HG03558 (cell line): ENCODE measurements at regions not wholly inside any gene's neighbourhood (a gene's known extent, or its start where the extent isn't known, plus 50 kb on each side); places are given as distances from the start of the nearest gene placed in this dataset.

Experiments
- ATAC-seq: cut with Tn5 transposase; IDR thresholded peaks from one replicate; pipeline ENCODE4 v1.9.1; 2021; ENCODE audit warnings: moderate number of reproducible peaks; ENCODE audit not compliant: unreplicated experiment; ENCODE audit errors: extremely low read depth

DNA sequence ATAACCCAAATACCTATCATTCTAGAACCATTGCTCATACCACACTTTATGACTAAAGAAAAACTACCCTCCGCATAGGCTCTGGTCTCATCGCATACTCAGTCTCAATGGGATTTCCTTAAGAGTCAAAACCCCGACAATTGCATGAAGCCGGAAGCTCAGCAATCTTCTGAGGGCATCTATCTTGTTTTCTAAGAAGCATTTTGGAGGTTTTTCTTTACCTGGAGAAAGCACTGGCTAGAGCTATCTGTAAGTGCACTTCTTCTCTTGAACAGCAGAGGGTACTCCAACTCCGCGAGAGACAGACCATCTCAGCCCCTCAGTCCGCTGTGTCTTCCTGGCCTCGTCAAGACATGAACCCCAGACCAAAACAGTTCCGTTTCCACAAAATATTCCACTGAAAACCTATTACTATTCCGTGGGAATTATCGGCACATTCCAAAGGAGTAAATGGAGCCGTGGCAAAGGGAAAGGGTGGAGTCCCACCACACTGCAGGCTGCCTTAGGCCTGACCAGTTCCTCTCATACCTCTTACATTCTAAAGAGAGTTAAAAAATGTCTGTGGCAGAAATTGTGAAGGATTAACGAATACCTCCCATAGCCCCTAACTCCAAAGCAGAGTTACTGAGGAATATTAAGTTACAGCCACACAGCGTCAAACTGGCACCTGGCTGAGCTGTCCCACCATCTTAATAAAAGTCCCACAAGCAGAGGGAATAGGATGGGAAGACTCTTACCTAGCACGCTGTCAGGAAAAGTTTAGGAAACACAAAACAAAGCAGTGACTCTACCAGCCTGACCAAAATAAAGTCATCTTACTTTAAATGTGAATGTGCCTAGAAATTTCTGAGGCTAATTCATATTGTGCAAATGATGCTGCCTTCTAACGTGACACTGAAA is 325.6 kb upstream of the VRK2 start:
- peak; percentile 98 for ATAC-seq

DNA sequence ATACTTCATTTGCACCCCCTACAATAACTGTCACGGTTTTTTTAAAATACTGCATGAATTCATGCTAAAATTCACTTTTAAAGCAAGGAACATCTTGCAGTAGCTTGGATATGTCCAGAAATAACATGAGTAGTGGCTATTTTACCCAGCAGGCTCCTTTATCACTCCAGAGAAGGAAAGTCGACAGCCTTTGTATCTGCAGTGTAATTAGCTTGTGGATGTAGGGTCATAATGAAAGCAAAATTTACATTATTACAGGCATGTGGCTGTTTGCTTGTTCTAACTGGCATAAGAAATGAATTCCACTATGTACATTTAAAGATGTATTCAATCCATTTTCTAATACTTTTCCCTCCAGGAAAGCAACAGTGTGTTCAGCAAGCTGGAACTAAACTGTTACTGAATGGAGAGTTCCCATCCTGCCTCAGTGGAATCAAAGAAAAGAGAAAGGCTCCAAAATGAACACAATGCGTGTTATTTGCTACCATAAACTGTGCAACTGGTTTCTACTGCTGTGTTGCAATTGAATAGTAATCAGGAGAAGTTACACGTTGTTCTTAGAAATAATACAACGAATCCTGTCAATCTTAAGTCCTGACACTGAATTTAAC is 321.2 kb upstream of the VRK2 start:
- no peak for ATAC-seq

DNA sequence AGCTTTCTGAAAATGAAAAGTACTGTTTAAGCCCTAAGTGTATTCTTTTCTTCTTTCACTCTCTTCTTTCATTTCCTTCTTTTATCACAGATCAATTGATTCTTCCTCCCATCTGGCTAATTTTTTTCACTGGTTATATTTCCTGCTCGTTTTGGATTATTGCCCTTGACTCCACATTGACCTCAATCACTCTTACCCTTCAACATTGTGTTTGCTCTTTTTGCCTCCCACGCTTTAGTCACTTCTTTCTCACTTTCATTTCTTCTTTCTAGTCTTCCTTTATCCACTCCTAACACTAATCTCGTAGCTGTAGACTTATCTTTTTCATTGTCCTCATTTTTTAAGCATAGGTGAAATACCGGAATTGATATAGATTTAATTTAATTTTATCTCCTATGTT is 320.3 kb upstream of the VRK2 start:
- no peak for ATAC-seq

DNA sequence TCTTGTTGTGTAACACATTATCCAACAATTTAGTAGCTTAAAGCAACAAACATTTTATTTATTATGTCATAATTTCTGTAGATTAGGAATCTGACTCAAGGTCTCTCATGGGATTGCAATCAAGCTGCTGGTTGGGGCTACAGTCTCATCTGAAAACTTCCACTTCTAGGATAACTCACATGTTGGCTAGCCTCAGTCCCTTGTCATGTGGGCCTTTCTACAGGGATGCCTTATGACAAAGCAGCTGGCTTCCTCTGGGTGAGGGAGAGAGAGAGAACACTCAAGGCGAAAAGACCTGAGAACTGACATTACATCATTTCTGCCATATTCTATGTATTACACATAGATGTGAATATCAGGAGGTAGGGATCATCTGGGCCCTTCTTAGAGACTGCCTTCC is 317.9 kb upstream of the VRK2 start:
- ATAC-seq, result no peak

DNA sequence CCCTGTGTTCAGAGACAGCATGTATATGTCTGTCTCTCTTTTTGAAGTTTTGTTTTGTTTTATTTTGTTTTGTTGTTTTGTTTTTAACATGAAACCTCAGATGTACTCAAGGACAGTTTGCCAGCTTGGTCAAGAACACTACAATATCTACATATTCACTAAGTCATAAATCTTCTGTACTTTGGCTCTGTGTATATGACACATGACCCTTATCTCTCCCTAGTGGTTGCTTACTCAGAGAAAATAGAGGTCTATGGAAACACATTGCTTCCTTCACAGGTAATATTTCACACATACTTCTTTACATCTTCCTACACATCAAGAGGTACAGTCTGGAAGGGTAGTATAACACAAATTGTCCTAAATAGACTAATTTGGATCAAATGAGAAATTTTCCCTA is 312.6 kb upstream of the VRK2 start:
- no peak for ATAC-seq

DNA sequence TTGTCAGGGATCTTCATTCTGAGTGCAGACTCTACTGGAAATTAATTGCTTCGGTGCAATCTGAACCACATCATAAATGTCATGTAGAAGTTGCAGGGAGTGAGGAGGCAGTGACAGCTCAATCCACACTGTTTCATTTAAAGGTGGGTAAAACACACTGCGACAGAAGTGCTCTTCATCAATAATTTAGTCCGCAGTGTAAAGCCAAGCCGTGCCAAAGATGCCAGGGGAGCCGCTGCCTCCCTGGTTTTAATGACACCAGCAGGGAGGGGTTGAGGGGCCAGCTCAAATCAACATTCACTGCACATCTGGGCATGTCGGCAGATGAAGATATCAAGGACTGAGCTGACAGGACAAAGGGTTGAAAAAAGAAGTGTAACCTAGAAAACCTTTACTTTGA is 305.7 kb upstream of the VRK2 start:
- no peak for ATAC-seq

DNA sequence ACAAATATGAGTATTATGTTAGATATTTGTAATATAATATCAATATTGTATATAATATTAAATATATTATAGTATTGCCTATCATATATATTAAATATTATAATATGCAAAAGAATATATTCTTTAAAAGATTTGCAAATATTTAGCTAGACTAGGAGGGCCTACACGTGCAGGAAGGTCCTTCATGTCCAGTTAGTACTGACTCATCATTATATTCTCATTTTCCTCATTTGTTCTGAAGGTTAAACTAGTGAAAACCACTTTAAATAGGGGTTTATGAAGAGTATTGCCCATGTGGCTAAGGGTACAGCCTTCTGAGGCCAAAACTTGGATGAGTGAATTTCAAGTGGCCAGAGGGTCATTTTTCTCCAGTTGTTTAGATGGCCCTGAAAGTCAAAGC is 293.0 kb upstream of the VRK2 start:
- ATAC-seq, result no peak

DNA sequence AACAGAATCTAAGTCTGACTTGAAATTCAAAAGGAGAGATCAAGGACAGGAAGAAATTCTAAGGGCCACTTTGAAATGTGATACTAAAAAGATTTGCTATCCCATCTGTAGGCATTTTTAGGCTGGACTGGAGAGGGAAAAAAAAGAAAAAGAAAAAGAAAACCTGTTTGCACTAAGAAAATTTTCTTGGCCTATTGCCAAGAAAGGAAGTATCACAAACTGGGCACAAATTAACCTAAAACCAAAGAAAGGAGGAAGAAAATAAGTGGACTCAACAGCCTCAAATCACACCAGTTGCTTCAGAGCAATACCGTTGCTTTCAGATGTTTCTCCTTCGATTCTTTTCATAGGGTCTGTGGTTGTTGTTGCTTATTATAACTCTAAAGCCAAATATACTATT is 287.9 kb upstream of the VRK2 start:
- no peak for ATAC-seq

DNA sequence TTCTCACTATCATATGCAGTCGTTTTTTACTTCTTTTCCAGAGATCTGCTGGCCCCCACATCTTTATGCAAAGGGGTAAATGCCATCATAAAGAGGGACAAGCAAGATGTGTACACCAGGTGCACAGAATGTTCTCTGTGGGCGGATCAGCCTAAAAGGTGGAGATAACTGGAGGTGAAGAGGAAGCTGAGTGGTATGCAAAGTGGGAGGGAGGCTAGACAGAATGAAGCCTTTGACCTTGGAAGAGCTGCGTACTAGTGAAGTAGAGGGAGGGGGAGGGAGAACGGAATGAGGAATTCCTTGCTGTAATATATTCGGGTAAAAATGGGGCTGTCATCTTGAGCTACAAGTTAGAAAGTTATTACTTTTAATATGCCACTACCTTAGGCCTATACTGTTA is 287.5 kb upstream of the VRK2 start:
- ATAC-seq, result no peak

DNA sequence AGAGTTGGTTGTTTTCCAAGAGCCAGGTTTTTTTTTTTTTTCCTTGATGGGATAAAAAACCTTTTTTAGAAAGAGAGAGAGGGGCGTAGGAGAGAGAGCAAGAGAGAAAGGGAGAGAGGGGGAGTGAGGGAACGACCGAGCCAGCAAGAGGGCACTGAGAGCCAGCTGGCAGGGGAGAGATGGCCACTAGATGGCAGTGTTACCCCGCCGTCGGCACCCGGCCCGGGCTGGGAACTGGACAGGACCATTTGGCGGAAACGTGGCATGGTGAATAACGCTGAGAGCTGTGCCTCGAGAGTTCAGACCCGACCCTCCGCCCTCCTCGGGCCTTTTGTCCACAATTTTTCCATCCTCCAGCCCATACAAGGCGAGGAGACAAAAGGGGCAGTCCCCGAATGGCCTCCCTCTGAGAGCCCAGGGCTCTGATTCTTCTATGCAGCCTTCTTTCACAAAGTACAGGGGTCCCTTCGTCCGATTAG is 286.7 kb upstream of the VRK2 start:
- ATAC-seq, result peak; percentile 64

DNA sequence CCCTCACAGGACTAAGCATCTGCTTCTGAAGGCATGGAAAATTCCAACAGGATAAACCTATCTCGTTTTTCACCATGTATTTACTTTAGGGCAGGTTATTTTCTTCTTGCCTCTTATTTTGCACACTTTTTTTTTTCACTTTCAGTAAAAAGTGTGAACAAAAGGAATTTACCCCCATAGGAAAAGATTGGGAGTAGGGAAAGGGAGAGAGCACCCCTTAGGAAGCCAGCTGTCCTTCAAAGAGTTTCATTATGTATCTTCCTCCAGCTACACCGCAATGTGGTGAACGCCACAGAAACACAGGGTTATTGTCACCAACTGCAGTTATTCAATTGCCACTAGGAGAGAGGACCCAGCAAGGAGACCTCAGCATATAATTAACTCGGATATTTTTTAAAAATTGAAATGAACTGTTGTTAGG is 286.2 kb upstream of the VRK2 start:
- ATAC-seq, result peak; percentile 36

DNA sequence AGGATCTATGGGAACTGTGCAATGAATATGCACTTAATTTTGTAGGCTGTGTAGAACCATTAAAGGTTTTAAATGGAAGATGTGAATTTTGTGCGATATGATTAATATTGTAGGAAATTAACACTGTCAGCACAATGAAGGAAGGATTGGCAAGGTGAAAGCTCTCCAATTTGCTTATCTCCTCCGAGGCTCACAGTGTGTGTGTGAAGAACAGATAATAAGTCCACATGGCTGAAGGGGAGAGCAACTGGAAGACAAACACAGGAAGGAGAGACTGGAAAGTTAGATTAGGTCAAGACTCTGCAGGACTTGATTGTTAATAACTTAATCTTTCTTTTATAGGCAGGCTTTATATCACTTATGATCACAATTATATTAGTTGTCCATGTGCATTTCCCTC is 269.7 kb upstream of the VRK2 start:
- ATAC-seq, result no peak

DNA sequence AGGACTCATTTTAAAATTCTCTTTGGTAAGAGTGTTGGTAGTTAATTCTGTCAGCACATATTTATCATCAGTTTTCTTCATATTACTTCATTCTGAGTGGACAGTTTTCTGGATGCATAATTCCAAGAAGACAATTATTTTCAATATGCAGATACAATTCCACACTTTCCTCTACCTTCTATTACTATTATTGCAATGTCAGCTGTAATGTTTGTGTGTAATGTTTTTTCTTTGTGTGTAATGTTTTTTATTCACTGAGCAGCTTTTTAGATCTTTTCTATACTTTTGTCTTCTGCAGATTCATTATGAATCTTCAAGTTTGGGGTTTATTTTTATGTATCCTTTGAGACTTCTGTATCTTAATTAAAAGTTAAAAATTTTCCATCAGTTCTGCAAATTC is 264.0 kb upstream of the VRK2 start:
- no peak for ATAC-seq

DNA sequence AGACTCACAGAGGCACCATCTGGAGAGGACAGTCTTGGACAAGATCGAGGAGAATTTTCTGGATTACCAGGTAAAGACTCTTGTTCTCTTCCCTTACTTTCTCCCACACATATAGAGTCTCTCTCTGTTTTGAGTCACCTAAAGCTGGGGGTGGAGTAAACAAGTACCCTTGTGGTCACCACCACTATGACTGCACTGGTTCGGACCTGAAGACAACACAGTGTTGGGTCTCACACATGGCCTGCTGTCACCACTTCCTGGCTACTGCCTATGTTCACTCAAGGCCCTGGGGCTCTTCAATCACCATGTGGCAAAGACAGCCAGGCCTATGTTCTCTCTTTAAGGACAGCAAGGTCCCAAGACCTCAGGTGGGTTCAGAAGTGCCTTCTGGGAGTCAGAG is 253.3 kb upstream of the VRK2 start:
- ATAC-seq, result no peak

DNA sequence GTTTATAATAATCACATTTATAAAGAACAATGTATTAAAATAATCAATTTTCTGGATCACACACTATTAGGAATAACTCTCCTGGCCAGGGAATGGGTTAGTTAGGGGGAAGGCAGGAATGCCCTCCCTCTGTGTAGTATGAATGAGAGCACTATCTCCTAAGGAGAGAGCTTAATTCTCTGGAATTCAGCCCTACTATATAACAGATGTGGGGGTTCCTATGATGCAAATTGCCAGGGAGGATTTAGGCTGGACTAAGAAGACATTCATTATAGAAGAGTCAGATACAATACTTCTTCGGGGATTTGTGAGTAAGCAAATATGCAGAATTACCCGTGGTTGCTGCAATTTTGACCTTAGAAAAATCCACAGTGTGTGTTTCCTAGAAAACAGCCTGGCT is 250.1 kb upstream of the VRK2 start:
- no peak for ATAC-seq

DNA sequence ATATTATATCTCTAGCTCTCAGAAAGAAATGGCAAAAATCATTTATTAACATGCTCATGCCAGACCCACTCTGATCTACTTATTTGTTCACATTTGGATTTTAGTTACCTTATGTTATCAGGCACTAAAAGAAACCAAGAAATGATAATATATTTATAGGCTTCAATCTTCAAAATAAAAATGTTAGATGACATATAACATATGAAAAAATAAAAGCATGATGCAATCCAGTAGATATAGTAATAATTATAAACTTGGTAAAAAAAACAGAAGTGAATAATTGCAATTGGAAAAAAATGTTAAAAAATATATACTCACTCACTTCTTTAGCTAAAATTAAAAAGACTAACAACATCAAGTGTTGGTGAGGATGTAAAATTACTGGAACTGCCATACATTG is 248.3 kb upstream of the VRK2 start:
- no peak for ATAC-seq

DNA sequence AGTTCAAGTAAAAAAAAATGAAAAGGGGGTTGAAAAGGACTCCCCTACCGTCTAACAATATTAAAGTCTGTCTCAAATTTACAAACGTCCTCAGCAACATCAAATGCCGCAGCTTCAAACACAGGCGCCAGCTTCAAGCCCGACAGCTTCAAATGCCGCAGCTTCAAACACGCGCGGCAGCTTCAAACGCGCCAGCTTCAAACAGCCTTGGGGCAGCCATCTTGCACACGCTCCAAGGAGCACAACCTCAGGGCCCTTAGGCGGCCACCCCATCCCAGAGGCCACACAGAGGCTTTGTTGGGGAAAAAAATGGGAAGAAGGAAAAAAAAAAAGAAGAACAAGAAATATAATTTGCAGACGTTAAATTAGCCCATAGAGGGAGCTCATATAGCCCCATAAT is 244.4 kb upstream of the VRK2 start:
- no peak for ATAC-seq

DNA sequence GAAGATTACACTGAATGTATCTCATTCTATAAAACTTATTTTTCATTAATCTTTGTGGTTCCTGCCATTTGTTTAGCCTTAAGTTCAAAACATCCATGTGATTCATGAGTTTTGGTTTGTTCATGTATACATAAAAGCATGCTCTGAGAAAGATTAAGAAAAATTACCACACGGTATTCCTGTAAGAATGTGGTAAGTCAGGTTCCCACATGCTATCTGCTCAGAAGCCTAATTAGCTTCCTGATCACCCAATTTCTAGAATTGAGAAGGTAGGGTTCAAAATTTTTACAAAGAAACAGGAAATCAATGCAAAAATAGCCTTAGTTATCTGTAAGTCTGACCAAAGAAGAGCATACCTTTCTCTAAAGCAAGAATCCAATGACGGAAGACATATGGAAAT is 241.6 kb upstream of the VRK2 start:
- no peak for ATAC-seq

DNA sequence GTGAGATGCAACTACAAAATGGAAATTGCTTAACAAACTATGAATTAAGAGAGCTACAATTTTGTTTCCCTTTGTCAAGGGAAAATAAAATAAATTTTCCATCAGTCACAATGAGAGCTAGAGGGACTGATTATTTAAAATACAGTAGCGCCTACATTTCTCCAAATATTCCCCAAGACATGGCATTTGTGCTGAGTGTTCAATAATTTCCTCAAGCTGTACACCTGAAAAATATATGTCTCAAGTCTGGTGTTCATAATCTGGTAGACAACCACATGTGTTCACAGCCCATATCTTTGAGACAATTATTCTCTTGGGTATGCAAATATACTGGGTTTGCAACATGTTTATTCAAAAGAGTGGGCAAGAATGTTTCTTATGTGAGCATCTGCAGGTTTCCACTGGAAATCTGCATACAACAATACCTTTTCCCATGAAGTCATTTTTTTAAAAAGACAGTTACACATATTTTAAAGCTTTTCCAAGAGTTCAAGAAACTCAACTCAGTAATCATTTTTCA is 240.1 kb upstream of the VRK2 start:
- ATAC-seq, result no peak

DNA sequence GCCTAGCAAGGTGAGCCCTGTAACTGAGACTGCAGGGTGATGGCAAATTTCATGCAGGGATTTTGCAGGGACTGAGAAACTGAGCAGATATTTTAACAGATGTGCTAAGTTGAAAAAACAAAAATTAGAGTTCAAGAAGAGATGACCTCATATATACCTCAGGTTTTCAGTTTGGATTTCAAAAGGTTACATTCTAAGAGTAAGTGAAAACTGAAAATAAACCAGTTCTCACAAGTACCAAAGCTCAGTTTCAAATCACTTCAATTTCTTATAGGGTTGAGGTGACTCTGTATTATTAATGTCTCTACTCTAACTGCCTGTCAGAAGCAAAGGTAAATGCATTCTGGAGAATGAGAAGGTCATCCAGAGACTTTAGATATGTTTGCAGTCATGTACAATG is 237.4 kb upstream of the VRK2 start:
- ATAC-seq, result peak; percentile 92

DNA sequence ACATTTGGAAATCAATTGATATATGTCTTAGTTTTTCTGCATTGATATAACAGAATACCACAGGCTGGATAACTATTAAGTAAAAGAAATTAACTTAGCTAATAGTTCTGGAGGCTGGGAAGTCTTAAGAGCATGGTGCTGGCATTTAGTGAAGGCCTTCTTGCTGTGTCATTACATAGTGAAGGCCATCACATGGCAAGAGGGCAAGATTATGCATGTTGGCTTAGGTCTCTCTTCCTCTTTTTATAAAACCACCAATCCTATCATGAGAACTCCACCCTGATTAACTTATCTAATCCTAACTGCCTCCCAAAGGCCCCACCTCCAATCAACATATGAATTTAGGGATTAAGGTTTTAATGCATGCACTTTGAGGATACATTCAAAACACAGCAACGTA is 225.5 kb upstream of the VRK2 start:
- no peak for ATAC-seq

DNA sequence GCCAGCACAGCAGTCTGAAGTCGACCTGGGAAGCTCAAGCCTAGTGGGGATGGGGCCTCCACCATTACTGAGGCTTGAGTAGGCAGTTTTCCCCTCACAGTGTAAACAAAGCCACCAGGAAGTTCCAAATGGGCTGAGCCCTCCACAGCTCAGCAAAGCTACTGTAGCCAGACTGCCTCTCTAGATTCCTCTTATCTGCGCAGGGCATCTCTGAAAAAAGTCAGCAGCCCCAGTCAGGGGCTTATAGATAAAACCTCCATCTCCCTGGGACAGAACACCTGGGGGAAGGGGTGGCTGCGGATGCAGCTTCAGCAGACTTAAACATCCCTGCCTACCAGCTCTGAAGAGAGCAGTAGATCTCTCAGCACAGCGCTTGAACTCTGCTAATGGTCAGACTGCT is 218.4 kb upstream of the VRK2 start:
- ATAC-seq, result no peak
